ENCODE measurements at regions not wholly inside any gene's neighbourhood (a gene's known extent, or its start where the extent isn't known, plus 50 kb on each side); places are given as distances from the start of the nearest gene placed in this dataset.

- no peak for TF ChIP-seq CTCF (IDR thresholded peaks at IDR 0.05)
- TF ChIP-seq POLR2A (IDR thresholded peaks at IDR 0.05) = no peak
Measured at GRCh38 chr2:215849771-215850170, 163.6 kb downstream of the MREG start.

Data from body of pancreas (tissue), 4 donors.